PC-3 (cell line): ENCODE measurements at regions not wholly inside any gene's neighbourhood (a gene's known extent, or its start where the extent isn't known, plus 50 kb on each side); places are given as distances from the start of the nearest gene placed in this dataset.

Source experiments
- ATAC-seq: fragments of 200-7000 bp; cut with Tn5 transposase; 2 replicates; pipeline ENCODE4 v1.9.1; 2020; ENCODE audit warnings: mild to moderate bottlenecking, moderate library complexity
- BruUV-seq: library from RNA; stranded (reverse); fragments of 400-500 nt; replicated peaks from 2 replicates; lab custom pipeline; 2021; lab: Mats Ljungman, UMichigan
- CTCF ChIA-PET: fragments of 300-600 bp; sonication (Branson Sonifier 250); formaldehyde crosslinking; loops from one replicate; lab custom pipeline; 2022; ENCODE audit warnings: antibody characterized with exemption; lab: Charles Lee
- POLR2A ChIA-PET: fragments of 300-600 bp; sonication (Branson Sonifier 250); formaldehyde crosslinking; loops from one replicate; lab custom pipeline; 2022; ENCODE audit warnings: antibody characterized with exemption; ENCODE audit not compliant: unreplicated experiment; lab: Charles Lee
- DNase-seq: peaks from one replicate; pipeline ENCODE4 v3.0.0-alpha.2; 2015
- H2AFZ ChIP-seq: fragments of 300-600 bp; sonication (generic); 2 replicates; pipeline ENCODE4 v1.6.0; 2016; ENCODE audit warnings: antibody characterized with exemption, low read length
- H3F3A ChIP-seq: fragments of 300-600 bp; sonication (generic); one replicate; pipeline ENCODE4 v1.6.0; 2017; ENCODE audit warnings: antibody characterized with exemption, low read length, control low read depth, mild to moderate bottlenecking; ENCODE audit not compliant: unreplicated experiment
- H3K27ac ChIP-seq: fragments of 300-600 bp; sonication (generic); 2 replicates; pipeline ENCODE4 v1.5.1; 2016; ENCODE audit warnings: mild to moderate bottlenecking, low read length
- H3K27me3 ChIP-seq: fragments of 300-600 bp; sonication (generic); 2 replicates; pipeline ENCODE4 v1.6.1; 2016; ENCODE audit warnings: low read length, mixed read lengths
- H3K36me3 ChIP-seq: fragments of 300-600 bp; sonication (generic); 2 replicates; pipeline ENCODE4 v1.6.1; 2016; ENCODE audit warnings: low read depth, mixed run types, low read length, mixed read lengths
- H3K4me1 ChIP-seq: fragments of 300-600 bp; sonication (generic); 2 replicates; pipeline ENCODE4 v1.5.1; 2016; ENCODE audit warnings: low read length; ENCODE audit not compliant: insufficient read depth
- H3K4me2 ChIP-seq: fragments of 300-600 bp; sonication (generic); 2 replicates; pipeline ENCODE4 v1.6.0; 2016; ENCODE audit warnings: low read length
- H3K4me3 ChIP-seq: fragments of 300-600 bp; sonication (generic); 2 replicates; pipeline ENCODE4 v1.5.1; 2016; ENCODE audit warnings: mild to moderate bottlenecking, low read length, mixed read lengths
- H3K79me2 ChIP-seq: fragments of 300-600 bp; sonication (generic); 2 replicates; pipeline ENCODE4 v1.6.1; 2017; ENCODE audit warnings: low read length, mixed read lengths
- H3K9ac ChIP-seq: fragments of 300-600 bp; sonication (generic); 2 replicates; pipeline ENCODE4 v1.6.0; 2016; ENCODE audit warnings: mild to moderate bottlenecking, low read length
- H3K9me2 ChIP-seq: fragments of 300-600 bp; sonication (generic); replicated peaks from 2 replicates; pipeline ENCODE4 v1.6.1; 2016; ENCODE audit warnings: mixed run types, low read length, mixed read lengths
- H3K9me3 ChIP-seq: fragments of 300-600 bp; sonication (generic); 2 replicates; pipeline ENCODE4 v1.6.1; 2016; ENCODE audit warnings: low read length, mixed read lengths
- H4K20me1 ChIP-seq: fragments of 300-600 bp; sonication (generic); 2 replicates; pipeline ENCODE4 v1.6.1; 2016; ENCODE audit warnings: low read length, mixed read lengths
- CTCF ChIP-seq: fragments of 300-600 bp; sonication (generic); conservative IDR thresholded peaks from 2 replicates; pipeline ENCODE4 v1.5.1; 2017; ENCODE audit warnings: antibody characterized with exemption, low read depth, mild to moderate bottlenecking, low read length
- EZH2 ChIP-seq: fragments of 300-600 bp; sonication (generic); IDR thresholded peaks from one replicate; pipeline ENCODE4 v1.6.1; 2017; ENCODE audit warnings: antibody characterized with exemption, mild to moderate bottlenecking, low read length; ENCODE audit not compliant: unreplicated experiment
- EZH2phosphoT487 ChIP-seq: fragments of 300-600 bp; sonication (generic); IDR thresholded peaks from 2 replicates; pipeline ENCODE4 v1.6.1; 2018; ENCODE audit warnings: mild to moderate bottlenecking, antibody characterized with exemption, low read length, borderline replicate concordance
- intact Hi-C: fragments of 100-400 bp; cut with micrococcal nuclease; formaldehyde crosslinking; loops from 2 replicates; pipeline ENCODE4 v1.9.0; 2023

GRCh38 chr3:187843654-187844053 lies 98.4 kb upstream of the BCL6 start:
- TF ChIP-seq EZH2 (no peak), CTCF (no peak), EZH2phosphoT487 (no peak)
- intact Hi-C loops: no loop called here
- Histone ChIP-seq H3K9me2 (no peaks in the 10 kb centered on the region), H3K4me3 (no peak overlapping the region), H4K20me1 (no peaks in the 10 kb centered on the region), H3K4me2 (no peak overlapping the region), H3K9me3 (no peaks in the 10 kb centered on the region), H3K27me3 (no peaks in the 10 kb centered on the region), H3K27ac (no peak overlapping the region), H3K79me2 (no peaks in the 10 kb centered on the region), H3F3A (no peaks in the 10 kb centered on the region), H3K4me1 (no peaks in the 10 kb centered on the region), H2AFZ (no peak overlapping the region), H3K36me3 (no peaks in the 10 kb centered on the region), H3K9ac (no peak overlapping the region)
- DNase-seq (no peak), ATAC-seq (no peak)
- ChIA-PET CTCF (interaction anchor here (0.6 kb wide), 1 partner anchor 103 kb away, joined by 4 read pairs; no protein-coding TSS in a partner anchor), POLR2A (no interaction called here)
- BruUV-seq: no TSS peak

GRCh38 chr3:187844708-187845107 lies 99.4 kb upstream of the BCL6 start:
- TF ChIP-seq EZH2phosphoT487 (no peak), CTCF (no peak), EZH2 (no peak)
- BruUV-seq: no TSS peak

GRCh38 chr3:187845826-187846225 lies 100.6 kb upstream of the BCL6 start:
- ChIA-PET CTCF (no interaction called here), POLR2A (no interaction called here)
- no peak overlapping the region for H3K4me2 ChIP-seq
- no peaks in the 10 kb centered on the region for H3F3A ChIP-seq
- H3K36me3 ChIP-seq: no peaks in the 10 kb centered on the region
- no peak overlapping the region for H2AFZ ChIP-seq
- ATAC-seq: no peak
- H3K27ac ChIP-seq: no peak overlapping the region
- H3K9me2 ChIP-seq: no peaks in the 10 kb centered on the region
- no peaks in the 10 kb centered on the region for H3K79me2 ChIP-seq
- H3K27me3 ChIP-seq: no peaks in the 10 kb centered on the region
- no peak overlapping the region for H3K4me3 ChIP-seq
- no peaks in the 10 kb centered on the region for H3K9me3 ChIP-seq
- TF ChIP-seq EZH2phosphoT487 (no peak), EZH2 (no peak), CTCF (no peak)
- intact Hi-C loops: no loop called here
- no peak overlapping the region for H3K9ac ChIP-seq
- H3K4me1 ChIP-seq: no peaks in the 10 kb centered on the region
- DNase-seq: no peak
- no TSS peak for BruUV-seq
- H4K20me1 ChIP-seq: no peaks in the 10 kb centered on the region

More at GRCh38 chr3:187844708-187845107, 99.4 kb upstream of the BCL6 start:
- DNase-seq (no peak), ATAC-seq (no peak)
- Histone ChIP-seq H4K20me1 (no peaks in the 10 kb centered on the region), H3K4me1 (no peaks in the 10 kb centered on the region), H3K27ac (no peak overlapping the region), H3K36me3 (no peaks in the 10 kb centered on the region), H3K9me3 (no peaks in the 10 kb centered on the region), H3K9ac (no peak overlapping the region), H3K4me3 (no peak overlapping the region), H3K4me2 (no peak overlapping the region), H3K79me2 (no peaks in the 10 kb centered on the region), H2AFZ (no peak overlapping the region), H3K27me3 (no peaks in the 10 kb centered on the region), H3F3A (no peaks in the 10 kb centered on the region), H3K9me2 (no peaks in the 10 kb centered on the region)
- POLR2A ChIA-PET: no interaction called here
- intact Hi-C loops: no loop called here
- CTCF ChIA-PET: no interaction called here
